ENCODE measurements at regions not wholly inside any gene's neighbourhood (a gene's known extent, or its start where the extent isn't known, plus 50 kb on each side); places are given as distances from the start of the nearest gene placed in this dataset.

- no peak for DNase-seq
Observed at GRCh38 chr13:106349080-106349931, 186.2 kb downstream of the EFNB2 start.

DNA sequence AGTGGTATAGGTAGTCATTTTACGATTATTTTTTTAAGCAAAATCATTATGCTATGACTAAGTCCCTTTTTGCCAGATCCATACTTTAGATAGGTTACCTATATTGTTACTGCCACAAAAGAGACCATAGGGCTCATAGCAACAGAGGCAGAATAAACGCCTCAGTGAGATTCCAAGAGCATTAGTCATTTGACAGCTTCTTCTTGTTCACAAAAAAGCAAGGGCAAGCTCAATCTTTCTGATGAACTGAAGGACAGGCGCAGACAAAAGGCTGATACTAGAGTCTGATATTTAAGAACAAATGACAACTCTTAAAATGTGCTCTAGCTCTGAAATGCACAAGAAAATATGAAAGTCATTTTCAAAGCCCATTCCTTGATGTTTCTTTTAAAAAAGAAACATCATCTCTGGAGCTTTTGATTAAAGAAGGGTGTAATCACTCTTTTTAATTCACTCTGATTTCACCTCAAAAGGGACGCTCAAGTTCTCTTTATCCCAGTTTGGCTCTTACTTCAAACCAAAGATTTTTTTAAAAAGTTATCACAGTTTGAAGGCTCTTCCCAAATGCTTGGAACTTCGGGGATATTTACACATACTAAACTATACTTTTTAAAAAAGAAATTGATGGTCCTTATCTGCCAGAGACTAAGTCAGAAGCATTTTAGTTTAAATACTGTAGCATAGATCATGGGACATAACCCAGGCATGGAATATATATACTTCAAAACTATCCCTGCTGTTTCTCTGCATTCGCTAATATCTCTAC is 187.2 kb downstream of the EFNB2 start:
- no peak for DNase-seq

- no peak for DNase-seq
Observed at GRCh38 chr13:106344342-106344741, 191.1 kb downstream of the EFNB2 start.

- no peak for DNase-seq
Observed at GRCh38 chr13:106343836-106344235, 191.6 kb downstream of the EFNB2 start.

DNA sequence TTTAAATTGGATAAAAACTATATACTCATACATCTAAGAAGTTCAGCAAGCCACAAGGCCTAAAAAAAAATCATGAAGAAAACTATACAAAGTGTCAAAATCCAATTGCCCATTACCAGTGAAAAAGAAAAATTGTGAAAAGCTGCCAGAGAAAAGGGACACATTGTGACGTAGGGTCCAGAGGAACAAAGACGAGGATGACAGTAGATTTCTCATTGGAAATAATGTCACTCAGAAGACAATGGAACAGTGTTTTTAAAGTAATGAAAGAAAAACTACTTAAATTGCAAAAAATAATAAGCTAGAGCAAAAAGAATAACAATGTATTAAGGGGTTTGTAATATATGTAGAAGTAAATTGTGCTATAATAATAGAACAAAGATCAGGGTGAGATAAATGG is 195.2 kb downstream of the EFNB2 start:
- no peak for DNase-seq

DNA sequence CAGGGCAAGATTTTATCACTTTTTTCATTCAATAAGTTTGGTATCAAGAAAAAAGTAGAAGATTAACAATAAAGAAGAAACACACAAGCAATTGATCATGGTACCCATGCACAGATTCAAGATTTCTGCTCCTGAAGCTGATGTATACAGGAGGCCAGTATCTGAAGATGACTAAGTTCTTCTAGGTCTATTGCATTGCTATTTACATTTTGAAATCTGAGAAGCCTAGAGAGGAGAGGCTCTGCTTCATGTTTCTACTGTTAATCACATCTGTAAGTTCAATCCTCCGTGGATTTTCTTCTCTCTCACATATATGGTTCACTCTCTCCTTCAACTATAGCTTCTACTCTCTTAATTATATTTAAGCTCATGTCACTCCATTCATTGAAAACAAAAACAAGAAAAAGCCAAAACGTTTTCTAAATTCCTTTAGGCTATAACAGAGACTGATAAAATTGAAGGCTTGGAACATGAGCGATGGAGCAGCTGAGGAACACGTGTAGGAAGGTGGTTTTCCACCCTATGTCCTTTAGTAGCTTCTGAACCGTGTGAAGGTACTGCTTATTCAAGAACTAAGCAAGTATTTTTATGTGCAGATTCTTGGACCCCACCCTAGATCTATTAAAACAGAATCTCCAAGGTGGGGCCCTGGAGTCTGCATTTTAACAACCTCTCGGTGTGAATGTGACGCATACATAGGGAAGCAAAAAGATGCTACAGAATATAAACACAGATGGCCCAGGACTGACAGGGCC is 198.2 kb downstream of the EFNB2 start:
- DNase-seq = no peak

GRCh38 chr13:106336668-106337067 is 198.8 kb downstream of the EFNB2 start:
- DNase-seq = no peak

GRCh38 chr13:106332621-106333020 is 202.8 kb downstream of the EFNB2 start:
- no peak for DNase-seq

- DNase-seq = no peak
Observed at GRCh38 chr13:106331116-106331515, 204.3 kb downstream of the EFNB2 start.

DNA sequence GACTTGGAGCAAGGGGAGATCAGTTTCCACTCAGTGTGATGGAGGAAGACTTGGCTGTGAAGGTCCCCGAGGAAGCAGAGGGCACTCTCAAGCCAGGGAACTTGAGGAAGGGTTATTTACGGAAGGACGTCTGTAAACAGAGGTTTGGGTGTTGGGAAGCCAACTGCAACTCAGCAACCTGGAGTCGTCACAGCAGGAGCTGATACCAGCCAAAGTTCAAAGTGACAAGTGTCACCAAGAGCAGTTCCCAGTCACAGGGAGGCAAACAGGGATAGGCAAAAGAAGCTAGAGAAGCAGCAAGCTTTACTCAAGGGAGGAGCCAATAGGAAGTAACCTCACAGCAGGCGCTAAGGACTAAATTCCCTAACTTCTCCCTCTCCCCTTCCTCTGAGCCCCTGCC is 205.5 kb downstream of the EFNB2 start:
- no peak for DNase-seq

DNA sequence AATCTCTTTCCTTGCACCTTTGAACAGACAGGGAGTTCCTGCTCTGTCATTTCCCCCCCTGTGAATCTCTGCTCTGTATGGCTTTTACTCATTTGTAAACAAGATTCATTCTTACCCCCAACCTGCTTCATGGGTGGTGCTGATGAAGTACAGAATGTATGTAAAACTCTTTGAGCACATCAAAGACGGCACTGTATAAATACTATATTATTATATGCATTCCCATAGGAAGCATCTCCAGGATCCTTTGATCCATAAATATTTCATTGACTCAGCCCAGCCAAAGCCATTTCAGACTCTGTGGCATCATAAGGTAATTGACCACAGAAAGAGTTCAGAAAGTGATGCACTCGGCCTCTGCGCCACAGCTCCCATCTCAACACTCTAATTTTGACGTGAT is 208.7 kb downstream of the EFNB2 start:
- no peak for DNase-seq

DNA sequence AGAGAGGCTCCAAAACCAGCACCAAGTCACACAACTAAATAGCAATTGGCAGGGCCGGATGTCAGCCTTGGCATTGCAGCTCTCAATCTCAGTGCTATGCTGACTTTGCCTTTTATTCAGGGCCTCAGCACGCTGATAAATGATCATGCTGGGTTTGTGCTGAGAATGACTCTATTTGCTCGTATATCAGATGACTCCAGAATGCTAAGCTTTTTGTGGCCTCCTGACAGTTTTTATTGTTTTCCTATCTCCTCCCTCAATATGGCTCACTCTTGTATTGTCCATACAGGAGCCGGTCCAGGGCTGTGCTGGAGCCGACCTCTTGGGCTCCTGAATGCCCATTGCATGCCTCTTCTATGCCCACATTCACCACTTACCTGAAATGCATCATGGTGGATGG is 211.0 kb downstream of the EFNB2 start:
- no peak for DNase-seq

- DNase-seq = no peak
Observed at GRCh38 chr13:106322628-106323027, 212.8 kb downstream of the EFNB2 start.

GRCh38 chr13:106318941-106319411 is 216.5 kb downstream of the EFNB2 start:
- DNase-seq = no peak

- DNase-seq = no peak
Observed at GRCh38 chr13:106314417-106314816, 221.0 kb downstream of the EFNB2 start.

DNA sequence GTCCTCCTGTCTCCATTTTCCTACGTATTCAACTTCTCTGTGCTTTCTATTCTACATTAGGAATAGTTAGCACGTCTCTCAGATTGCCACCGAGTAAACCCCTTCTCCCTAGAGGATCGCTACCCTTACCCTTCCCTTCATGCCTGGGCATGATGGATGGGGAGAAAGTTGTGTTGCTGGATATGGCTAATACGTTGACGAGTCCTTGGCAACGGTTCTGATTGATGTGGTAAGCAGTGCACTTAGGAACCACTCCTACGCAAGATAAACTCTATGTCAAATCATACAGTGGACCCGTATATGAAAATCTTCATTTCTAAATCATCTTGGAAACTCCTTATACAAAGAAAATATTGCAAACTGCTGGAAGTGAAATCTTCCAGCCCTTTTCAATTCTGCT is 224.5 kb downstream of the EFNB2 start:
- no peak for DNase-seq

GRCh38 chr13:106310291-106310865 is 225.1 kb downstream of the EFNB2 start:
- DNase-seq = no peak

DNA sequence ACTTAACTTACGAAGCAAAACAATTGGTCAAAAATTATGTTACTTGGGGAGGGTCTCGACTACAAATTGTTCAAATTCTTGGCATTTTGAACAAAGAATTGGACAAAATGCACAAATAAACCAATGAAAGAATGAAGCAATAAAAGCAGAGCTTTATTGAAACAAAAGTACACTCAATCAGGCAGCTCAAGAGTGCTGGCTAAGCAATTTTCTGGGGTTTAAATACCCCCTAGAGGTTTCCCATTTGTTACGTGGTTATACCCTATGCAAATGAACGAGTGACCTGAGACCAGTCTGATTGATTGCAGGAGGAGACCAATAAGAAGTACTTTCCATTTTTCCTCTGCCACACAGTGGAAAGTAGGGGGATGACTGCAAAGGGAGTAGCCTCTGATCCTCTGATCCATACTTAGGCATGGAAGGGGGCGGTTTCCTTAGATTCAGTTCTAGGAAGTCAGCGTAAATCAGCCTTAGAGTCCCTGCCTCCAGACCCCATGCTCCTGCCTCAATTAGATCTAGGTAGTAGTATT is 228.6 kb downstream of the EFNB2 start:
- no peak for DNase-seq

DNA sequence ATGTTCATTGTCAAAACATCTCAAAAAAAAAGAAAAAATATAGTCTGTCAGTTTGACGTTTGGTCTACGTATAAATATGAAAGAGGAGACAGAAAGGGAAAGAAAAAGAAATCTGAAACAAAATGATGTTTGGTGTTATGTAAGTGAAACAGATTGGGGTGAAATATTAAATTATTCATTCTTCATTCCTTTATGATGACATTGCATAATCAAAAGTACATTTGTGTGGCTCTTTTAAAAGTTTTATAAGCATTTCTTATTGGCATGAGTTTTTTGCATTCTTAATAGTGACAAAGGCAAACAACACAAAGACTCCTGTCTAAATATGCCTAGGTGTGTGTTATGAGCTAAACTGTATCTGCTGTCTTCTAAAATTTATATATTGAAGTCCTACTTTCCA is 232.6 kb downstream of the EFNB2 start:
- no peak for DNase-seq

DNA sequence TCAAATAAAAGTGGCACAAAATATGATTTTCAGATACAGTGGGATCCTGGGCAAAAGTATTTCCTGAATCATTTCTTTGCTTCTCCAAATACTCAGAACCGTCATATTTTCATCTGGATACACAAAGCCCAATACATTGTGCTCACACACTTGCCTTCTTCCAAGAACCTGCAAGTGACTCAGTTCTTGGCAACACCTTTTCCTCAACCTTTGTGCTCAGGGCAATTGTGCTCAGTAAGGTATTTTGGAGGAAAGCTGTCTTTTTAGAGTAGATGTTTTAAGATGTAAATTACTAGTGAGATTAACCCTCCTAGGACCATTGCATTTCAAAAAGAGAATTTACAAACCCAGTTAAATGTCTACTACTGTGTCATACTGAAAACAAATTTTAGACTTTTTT is 233.5 kb downstream of the EFNB2 start:
- DNase-seq = no peak

- DNase-seq = no peak
Observed at GRCh38 chr13:106299621-106300020, 235.8 kb downstream of the EFNB2 start.

GRCh38 chr13:106297283-106297682 is 238.2 kb downstream of the EFNB2 start:
- DNase-seq = no peak

DNA sequence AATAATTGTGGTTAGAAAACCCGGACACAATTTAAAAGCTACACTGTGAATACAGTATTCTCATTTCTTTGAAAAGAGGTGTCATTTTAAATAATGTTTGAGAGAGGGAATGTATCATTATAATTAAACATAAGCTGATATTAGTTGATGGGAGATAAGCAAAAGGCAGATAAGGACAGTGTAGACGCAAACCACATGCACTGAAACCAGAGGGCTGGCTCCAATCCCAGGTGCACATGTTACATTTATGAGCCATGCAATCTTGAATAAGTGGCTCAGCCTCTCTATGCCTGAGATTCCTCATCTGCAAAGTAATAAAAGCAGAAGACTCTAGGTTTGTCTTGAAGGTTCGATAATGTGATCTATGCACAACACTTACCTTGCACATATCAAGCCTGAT is 238.7 kb downstream of the EFNB2 start:
- no peak for DNase-seq
